GM12872 (cell line): ENCODE measurements at regions not wholly inside any gene's neighbourhood (a gene's known extent, or its start where the extent isn't known, plus 50 kb on each side); places are given as distances from the start of the nearest gene placed in this dataset.

ENCODE experiments used
- CTCF ChIP-seq: IDR thresholded peaks from 3 replicates; pipeline ENCODE4 v1.5.1; 2011; ENCODE audit warnings: low read depth, mild to moderate bottlenecking, low read length, moderate library complexity; ENCODE audit not compliant: insufficient read depth

- no peak for TF ChIP-seq CTCF
Observed at GRCh38 chr4:188781655-188782054, 642.4 kb downstream of the TRIML1 start.

GRCh38 chr4:188783175-188783574, 643.9 kb downstream of the TRIML1 start:
- TF ChIP-seq CTCF, result no peak

- no peak for TF ChIP-seq CTCF
Observed at GRCh38 chr4:188783606-188784160, 644.4 kb downstream of the TRIML1 start.

- TF ChIP-seq CTCF, result no peak
Observed at GRCh38 chr4:188804861-188805260, 665.6 kb downstream of the TRIML1 start.

- no peak for TF ChIP-seq CTCF
Observed at GRCh38 chr4:188811121-188811520, 671.9 kb downstream of the TRIML1 start.

- no peak for TF ChIP-seq CTCF
Observed at GRCh38 chr4:188812644-188813043, 673.4 kb downstream of the TRIML1 start.

GRCh38 chr4:188818300-188818699, 679.1 kb downstream of the TRIML1 start:
- TF ChIP-seq CTCF, result no peak
